ENCODE measurements at regions not wholly inside any gene's neighbourhood (a gene's known extent, or its start where the extent isn't known, plus 50 kb on each side); places are given as distances from the start of the nearest gene placed in this dataset.
"Not testable (repeated sequence)": the region's sequence is repeated elsewhere in the genome, so short reads cannot be mapped to it uniquely, and the experiment has no call there.

GRCh38 chr11:26937386-26937785 is 56.5 kb upstream of the FIBIN start:
- Histone ChIP-seq H3K4me2 (ENCODE audit: low read length) (no peak overlapping the region), H3K9me3 (replicated peaks; ENCODE audit: low read length) (no peaks in the 10 kb centered on the region), H3K4me1 (ENCODE audit: control insufficient read depth, insufficient read depth, low read length) (peaks cover under 1% of the 10 kb centered on the region), H3K4me3 (ENCODE audit: low read length) (no peak overlapping the region), H3K9ac (ENCODE audit: low read depth, low read length) (no peak overlapping the region), H3K36me3 (ENCODE audit: insufficient read depth, low read length) (no peaks in the 10 kb centered on the region), H3K27me3 (ENCODE audit: control insufficient read depth, insufficient read depth, low read length) (no peaks in the 10 kb centered on the region)

- H3K4me1 ChIP-seq (ENCODE audit: control insufficient read depth, insufficient read depth, low read length): peaks cover 31% of the 10 kb centered on the region
- not testable (repeated sequence) for H3K9me3 ChIP-seq (replicated peaks; ENCODE audit: low read length); H3K36me3 ChIP-seq (ENCODE audit: insufficient read depth, low read length); H3K9ac ChIP-seq (ENCODE audit: low read depth, low read length); H3K4me3 ChIP-seq (ENCODE audit: low read length); H3K27me3 ChIP-seq (ENCODE audit: control insufficient read depth, insufficient read depth, low read length); H3K4me2 ChIP-seq (ENCODE audit: low read length)
Measured at GRCh38 chr11:26940501-26940900, 53.4 kb upstream of the FIBIN start.

- no peaks in the 10 kb centered on the region for H3K27me3 ChIP-seq (ENCODE audit: control insufficient read depth, insufficient read depth, low read length)
Measured at GRCh38 chr11:26942356-26942755, 51.6 kb upstream of the FIBIN start.

GRCh38 chr11:26943636-26944035 is 50.3 kb upstream of the FIBIN start:
- no peaks in the 10 kb centered on the region for H3K27me3 ChIP-seq (ENCODE audit: control insufficient read depth, insufficient read depth, low read length)
- H3K36me3 ChIP-seq (ENCODE audit: insufficient read depth, low read length): no peaks in the 10 kb centered on the region
- peaks cover 58% of the 10 kb centered on the region for H3K4me1 ChIP-seq (ENCODE audit: control insufficient read depth, insufficient read depth, low read length)
- no peaks in the 10 kb centered on the region for H3K9me3 ChIP-seq (replicated peaks; ENCODE audit: low read length)
- H3K4me2 ChIP-seq (ENCODE audit: low read length): no peak overlapping the region
- no peak overlapping the region for H3K9ac ChIP-seq (ENCODE audit: low read depth, low read length)
- H3K4me3 ChIP-seq (ENCODE audit: low read length): no peak overlapping the region

More at GRCh38 chr11:26942356-26942755, 51.6 kb upstream of the FIBIN start:
- Histone ChIP-seq H3K4me1 (ENCODE audit: control insufficient read depth, insufficient read depth, low read length) (peaks cover 47% of the 10 kb centered on the region), H3K9me3 (replicated peaks; ENCODE audit: low read length) (no peaks in the 10 kb centered on the region), H3K36me3 (ENCODE audit: insufficient read depth, low read length) (no peaks in the 10 kb centered on the region), H3K9ac (ENCODE audit: low read depth, low read length) (no peak overlapping the region), H3K4me2 (ENCODE audit: low read length) (no peak overlapping the region), H3K4me3 (ENCODE audit: low read length) (no peak overlapping the region)
